HG03108 (cell line): ENCODE measurements at regions not wholly inside any gene's neighbourhood (a gene's known extent, or its start where the extent isn't known, plus 50 kb on each side); places are given as distances from the start of the nearest gene placed in this dataset.
"Not testable (repeated sequence)": the region's sequence is repeated elsewhere in the genome, so short reads cannot be mapped to it uniquely, and the experiment has no call there.

ENCODE experiments used
- ATAC-seq: cut with Tn5 transposase; IDR thresholded peaks from one replicate; pipeline ENCODE4 v1.9.1; 2021; ENCODE audit warnings: moderate library complexity; ENCODE audit not compliant: unreplicated experiment

GRCh38 chr10:3661271-3661670, 123.7 kb downstream of the KLF6 start:
- ATAC-seq, result no peak

GRCh38 chr10:3660753-3661152, 124.3 kb downstream of the KLF6 start:
- ATAC-seq, result no peak

GRCh38 chr10:3659203-3659917, 125.6 kb downstream of the KLF6 start:
- no peak for ATAC-seq

- ATAC-seq, result no peak
Measured at GRCh38 chr10:3658766-3659165, 126.2 kb downstream of the KLF6 start.

GRCh38 chr10:3656214-3656613, 128.8 kb downstream of the KLF6 start:
- no peak for ATAC-seq

GRCh38 chr10:3655528-3655927, 129.5 kb downstream of the KLF6 start:
- ATAC-seq, result no peak

- no peak for ATAC-seq
Measured at GRCh38 chr10:3654980-3655379, 130.0 kb downstream of the KLF6 start.

- no peak for ATAC-seq
Measured at GRCh38 chr10:3654496-3654895, 130.5 kb downstream of the KLF6 start.

- not testable (repeated sequence) for ATAC-seq
Measured at GRCh38 chr10:3653303-3653702, 131.7 kb downstream of the KLF6 start.

- no peak for ATAC-seq
Measured at GRCh38 chr10:3652886-3653285, 132.1 kb downstream of the KLF6 start.

GRCh38 chr10:3651969-3652653, 132.9 kb downstream of the KLF6 start:
- no peak for ATAC-seq

- no peak for ATAC-seq
Measured at GRCh38 chr10:3648576-3648975, 136.4 kb downstream of the KLF6 start.

- no peak for ATAC-seq
Measured at GRCh38 chr10:3648170-3648569, 136.8 kb downstream of the KLF6 start.

GRCh38 chr10:3647074-3647473, 137.9 kb downstream of the KLF6 start:
- no peak for ATAC-seq

- no peak for ATAC-seq
Measured at GRCh38 chr10:3645406-3645805, 139.6 kb downstream of the KLF6 start.

GRCh38 chr10:3640816-3641215, 144.2 kb downstream of the KLF6 start:
- ATAC-seq, result no peak

- ATAC-seq, result no peak
Measured at GRCh38 chr10:3639546-3639945, 145.5 kb downstream of the KLF6 start.

- no peak for ATAC-seq
Measured at GRCh38 chr10:3636356-3637181, 148.4 kb downstream of the KLF6 start.

- ATAC-seq, result no peak
Measured at GRCh38 chr10:3635697-3636096, 149.3 kb downstream of the KLF6 start.

- no peak for ATAC-seq
Measured at GRCh38 chr10:3635211-3635671, 149.8 kb downstream of the KLF6 start.

- ATAC-seq, result not testable (repeated sequence)
Measured at GRCh38 chr10:3634646-3635045, 150.4 kb downstream of the KLF6 start.
